ENCODE measurements at regions not wholly inside any gene's neighbourhood (a gene's known extent, or its start where the extent isn't known, plus 50 kb on each side); places are given as distances from the start of the nearest gene placed in this dataset.

DNA sequence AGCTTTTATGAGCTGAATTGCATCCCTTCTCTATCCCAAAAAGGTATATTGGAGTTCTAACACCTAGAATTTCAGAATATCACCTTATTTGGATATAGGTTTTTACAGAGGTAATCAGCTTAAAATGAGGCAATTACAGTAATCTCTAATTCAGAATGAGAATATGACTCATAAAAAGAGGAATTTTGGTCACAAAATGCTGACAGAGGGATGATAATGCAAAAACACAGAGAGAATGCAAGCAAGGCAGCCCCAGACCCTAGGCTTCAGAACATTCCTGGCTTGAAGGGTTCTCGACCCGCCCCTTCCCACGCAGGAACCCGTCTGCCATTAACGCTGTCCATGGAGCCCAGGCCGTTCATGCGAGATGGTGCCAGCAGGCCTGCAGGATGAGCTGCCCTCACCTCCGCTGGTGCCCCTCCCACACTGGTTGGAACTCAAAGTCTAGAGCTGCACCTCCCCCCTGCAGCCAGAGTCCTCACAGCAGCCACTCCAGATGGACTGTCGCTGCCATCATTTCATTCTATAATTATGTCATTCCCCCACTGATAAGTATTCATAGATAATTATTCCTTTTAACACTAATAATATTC lies 1173.4 kb upstream of the ACO1 start:
- TF ChIP-seq, protein P1, sequence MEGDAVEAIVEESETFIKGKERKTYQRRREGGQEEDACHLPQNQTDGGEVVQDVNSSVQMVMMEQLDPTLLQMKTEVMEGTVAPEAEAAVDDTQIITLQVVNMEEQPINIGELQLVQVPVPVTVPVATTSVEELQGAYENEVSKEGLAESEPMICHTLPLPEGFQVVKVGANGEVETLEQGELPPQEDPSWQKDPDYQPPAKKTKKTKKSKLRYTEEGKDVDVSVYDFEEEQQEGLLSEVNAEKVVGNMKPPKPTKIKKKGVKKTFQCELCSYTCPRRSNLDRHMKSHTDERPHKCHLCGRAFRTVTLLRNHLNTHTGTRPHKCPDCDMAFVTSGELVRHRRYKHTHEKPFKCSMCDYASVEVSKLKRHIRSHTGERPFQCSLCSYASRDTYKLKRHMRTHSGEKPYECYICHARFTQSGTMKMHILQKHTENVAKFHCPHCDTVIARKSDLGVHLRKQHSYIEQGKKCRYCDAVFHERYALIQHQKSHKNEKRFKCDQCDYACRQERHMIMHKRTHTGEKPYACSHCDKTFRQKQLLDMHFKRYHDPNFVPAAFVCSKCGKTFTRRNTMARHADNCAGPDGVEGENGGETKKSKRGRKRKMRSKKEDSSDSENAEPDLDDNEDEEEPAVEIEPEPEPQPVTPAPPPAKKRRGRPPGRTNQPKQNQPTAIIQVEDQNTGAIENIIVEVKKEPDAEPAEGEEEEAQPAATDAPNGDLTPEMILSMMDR (conservative IDR thresholded peaks at IDR 0.05): no peak
- no peak for TF ChIP-seq EZH2 (IDR thresholded peaks at IDR 0.05; ENCODE audit: low read depth)

Measured in PC-9 (cell line).